ENCODE measurements at regions not wholly inside any gene's neighbourhood (a gene's known extent, or its start where the extent isn't known, plus 50 kb on each side); places are given as distances from the start of the nearest gene placed in this dataset.

GRCh38 chr12:67780580-67781084 lies 132.1 kb downstream of the DYRK2 start:
- Histone ChIP-seq H3K36me3 (replicated peaks in 1 of 2; ENCODE audit: control insufficient read depth in 1 of 2, insufficient read depth in 2 of 2, low read length in 2 of 2) (no peaks in the 10 kb centered on the region), H3K27me3 (ENCODE audit: control insufficient read depth in 1 of 2, insufficient read depth in 2 of 2, low read length in 2 of 2) (no peaks in the 10 kb centered on the region), H3K4me1 (ENCODE audit: insufficient read depth, low read length) (no peaks in the 10 kb centered on the region), H3K4me2 (ENCODE audit: low read depth, low read length) (no peak overlapping the region), H3K27ac (ENCODE audit: extremely low read length, insufficient read depth, low read length) (no peak overlapping the region), H3K79me2 (ENCODE audit: insufficient read depth, low read length) (no peaks in the 10 kb centered on the region), H3K9me3 (ENCODE audit: low read length) (no peaks in the 10 kb centered on the region), H3K9ac (ENCODE audit: insufficient read depth, low read depth, low read length) (no peak overlapping the region), H2AFZ (ENCODE audit: low read length) (no peak overlapping the region), H4K20me1 (ENCODE audit: insufficient read depth, low read length) (no peaks in the 10 kb centered on the region), H3K4me3 (replicated peaks in 1 of 3; ENCODE audit: insufficient read depth in 1 of 3, low read depth in 2 of 3, low read length in 3 of 3) (no peak overlapping the region)
- ATAC-seq, result no peak
- in situ Hi-C loops (cut with HindIII; ENCODE audit: extremely low pct_ligation_motif_present, low pct_unique_long_range_greater_than_20kb) (no loop called here), intact Hi-C loops (cut with micrococcal nuclease; ENCODE audit: unreplicated experiment) (no loop called here)
- WGBS (ENCODE audit: low lambda C conversion rate), result 3% methylated on average over 3 of the region's 3 CpGs
- DNase-seq (ENCODE audit: low spot score), result no peak
- no peak for FAIRE-seq
- ChIA-PET CTCF (ENCODE audit: low intra/inter-chr PET ratio, low total read pairs) (no interaction called here), POLR2A (no interaction called here)
- BruUV-seq (replicated peaks), result no TSS peak
- TF ChIP-seq NFIC (IDR thresholded peaks at IDR 0.05; ENCODE audit: low read length) (no peak), RELA (CRISPR knock-in tag; IDR thresholded peaks at IDR 0.05) (no peak), TAF15 (IDR thresholded peaks at IDR 0.05; ENCODE audit: low read depth, low read length, poor library complexity, severe bottlenecking) (no peak), ZNF432 (CRISPR knock-in tag; IDR thresholded peaks at IDR 0.05; ENCODE audit: borderline replicate concordance) (no peak), UBTF (CRISPR knock-in tag; IDR thresholded peaks at IDR 0.05) (no peak), DDIT3 (CRISPR knock-in tag; IDR thresholded peaks at IDR 0.05) (no peak), RAD51 (IDR thresholded peaks at IDR 0.05; ENCODE audit: borderline replicate concordance) (no peak), THAP8 (CRISPR knock-in tag; IDR thresholded peaks at IDR 0.05; ENCODE audit: borderline replicate concordance) (no peak), SNAPC5 (CRISPR knock-in tag; IDR thresholded peaks at IDR 0.05; ENCODE audit: borderline replicate concordance) (no peak), ZFX (CRISPR knock-in tag; IDR thresholded peaks at IDR 0.05; ENCODE audit: low read depth) (no peak), NCOA1 (CRISPR knock-in tag; IDR thresholded peaks at IDR 0.05) (no peak), ZNF609 (CRISPR knock-in tag; IDR thresholded peaks at IDR 0.05; ENCODE audit: borderline replicate concordance) (no peak), ZNF34 (CRISPR knock-in tag; IDR thresholded peaks at IDR 0.05; ENCODE audit: borderline replicate concordance) (no peak)
